H1 (cell line): ENCODE measurements at regions not wholly inside any gene's neighbourhood (a gene's known extent, or its start where the extent isn't known, plus 50 kb on each side); places are given as distances from the start of the nearest gene placed in this dataset.

Experiments used
- CTCF ChIA-PET: fragments of 300-600 bp; sonication (Branson Sonifier 250); formaldehyde crosslinking; loops from one replicate; lab custom pipeline; 2021; ENCODE audit not compliant: partially characterized antibody; lab: Charles Lee
- POLR2A ChIA-PET: fragments of 300-600 bp; sonication (Branson Sonifier 250); formaldehyde crosslinking; loops from one replicate; lab custom pipeline; 2021; ENCODE audit warnings: inconsistent platforms; ENCODE audit not compliant: partially characterized antibody; lab: Charles Lee
- DNase-seq, 2 experiments: peaks; one replicate each; pipeline versions ENCODE4 v3.0.0 to v3.0.0-alpha.2; 2010 to 2022; ENCODE audit warnings: low spot score in 2 of 2, low read depth in 1 of 2, mixed read lengths in 1 of 2
- FAIRE-seq: peaks from 2 replicates; lab custom pipeline; 2011; peaks lifted over from hg19 to GRCh38; lab: Jason Lieb, UNC
- H2AFZ ChIP-seq: 2 replicates; pipeline ENCODE4 v1.8.1; 2012; ENCODE audit warnings: low read length, inconsistent platforms
- H2AK5ac ChIP-seq: 2 replicates; pipeline ENCODE4 v1.6.1; 2013; ENCODE audit warnings: low read depth, low read length
- H2BK120ac ChIP-seq: replicated peaks from 2 replicates; pipeline ENCODE3; 2013; ENCODE audit warnings: low read depth, low read length, inconsistent platforms
- H2BK12ac ChIP-seq: 2 replicates; pipeline ENCODE4 v1.6.1; 2013; ENCODE audit warnings: low read depth, low read length
- H2BK15ac ChIP-seq: 2 replicates; pipeline ENCODE4 v1.6.1; 2013; ENCODE audit warnings: low read length
- H2BK20ac ChIP-seq: 2 replicates; pipeline ENCODE4 v1.6.1; 2013; ENCODE audit warnings: low read length
- H2BK5ac ChIP-seq: 2 replicates; pipeline ENCODE4 v1.6.1; 2013; ENCODE audit warnings: low read depth, low read length
- H3K14ac ChIP-seq: 2 replicates; pipeline ENCODE4 v1.6.1; 2013; ENCODE audit warnings: inconsistent platforms; ENCODE audit not compliant: insufficient read length
- H3K18ac ChIP-seq: 2 replicates; pipeline ENCODE4 v1.6.1; 2013; ENCODE audit warnings: low read length; ENCODE audit errors: extremely low read depth
- H3K23ac ChIP-seq: 2 replicates; pipeline ENCODE4 v1.6.1; 2013; ENCODE audit warnings: inconsistent platforms; ENCODE audit not compliant: insufficient read length
- H3K23me2 ChIP-seq: 2 replicates; pipeline ENCODE4 v1.6.1; 2013; ENCODE audit warnings: low read depth, low read length
- H3K27ac ChIP-seq: 2 replicates; pipeline ENCODE4 v1.6.1; 2011; ENCODE audit warnings: low read depth, low read length, inconsistent platforms
- H3K27me3 ChIP-seq, 4 experiments: replicated peaks in 1 of 4; 1 replicate in 1 of 4; 2 replicates in 3 of 4; pipeline versions ENCODE4 v1.6.1 to v1.8.1; 2011 to 2013; ENCODE audit warnings: low read length in 3 of 4, mild to moderate bottlenecking in 3 of 4, inconsistent platforms in 2 of 4, mixed read lengths in 2 of 4, moderate library complexity in 1 of 4; ENCODE audit not compliant: control insufficient read depth in 3 of 4, insufficient read depth in 3 of 4; ENCODE audit errors: extremely low read depth in 1 of 4
- H3K36me3 ChIP-seq, 4 experiments: 2 replicates each; pipeline versions ENCODE4 v1.6.1 to v1.8.1; 2011 to 2013; ENCODE audit warnings: mild to moderate bottlenecking in 4 of 4, low read length in 3 of 4, moderate library complexity in 2 of 4, control low read depth in 1 of 4, inconsistent platforms in 1 of 4; ENCODE audit not compliant: insufficient read depth in 4 of 4, control insufficient read depth in 2 of 4
- H3K4ac ChIP-seq: replicated peaks from 2 replicates; pipeline ENCODE3; 2013; ENCODE audit warnings: low read length, low read depth, mixed read lengths, inconsistent platforms; ENCODE audit not compliant: insufficient read length
- H3K4me1 ChIP-seq, 4 experiments: replicated peaks in 1 of 4; 1 replicate in 1 of 4; 2 replicates in 3 of 4; pipeline versions ENCODE4 v1.6.1 to v1.8.1; 2011 to 2013; ENCODE audit warnings: low read length in 3 of 4, inconsistent platforms in 2 of 4, mixed read lengths in 1 of 4; ENCODE audit not compliant: insufficient read depth in 4 of 4, control insufficient read depth in 3 of 4
- H3K4me2 ChIP-seq, 2 experiments: 2 replicates each; pipeline versions ENCODE4 v1.6.1 to v1.8.1; 2011 to 2013; ENCODE audit warnings: low read depth in 2 of 2, low read length in 2 of 2, control low read depth in 1 of 2, inconsistent platforms in 1 of 2, mild to moderate bottlenecking in 1 of 2; ENCODE audit not compliant: insufficient read depth in 1 of 2
- H3K4me3 ChIP-seq, 4 experiments: fragments of 200-600, 300-600 bp in 1 of 4; sonication (generic), shearing (Covaris generic), sonication (Bioruptor Twin) in 1 of 4; 2 replicates each; pipeline versions ENCODE4 v1.5.1 to v1.8.1; 2011 to 2016; ENCODE audit warnings: low read length in 4 of 4, low read depth in 3 of 4, control low read depth in 2 of 4, inconsistent platforms in 2 of 4, mild to moderate bottlenecking in 2 of 4, mixed read lengths in 1 of 4, moderate library complexity in 1 of 4; ENCODE audit not compliant: insufficient read depth in 2 of 4; ENCODE audit errors: extremely low read depth in 1 of 4
- H3K56ac ChIP-seq: replicated peaks from 2 replicates; pipeline ENCODE3; 2013; ENCODE audit warnings: low read depth, mild to moderate bottlenecking, mixed read lengths, low read length, inconsistent platforms; ENCODE audit not compliant: insufficient read length
- H3K79me1 ChIP-seq: 2 replicates; pipeline ENCODE4 v1.6.1; 2013; ENCODE audit warnings: low read depth, low read length, control low read depth
- H3K79me2 ChIP-seq, 2 experiments: 2 replicates each; pipeline versions ENCODE4 v1.6.1 to v1.8.1; 2012 to 2013; ENCODE audit warnings: low read length in 2 of 2, mild to moderate bottlenecking in 2 of 2, inconsistent platforms in 1 of 2; ENCODE audit not compliant: insufficient read depth in 2 of 2, control insufficient read depth in 1 of 2
- H3K9ac ChIP-seq, 4 experiments: replicated peaks in 1 of 4; 1 replicate in 1 of 4; 2 replicates in 3 of 4; pipeline versions ENCODE4 v1.6.1 to v1.8.1; 2011 to 2013; ENCODE audit warnings: low read depth in 3 of 4, low read length in 3 of 4, control low read depth in 2 of 4, mild to moderate bottlenecking in 2 of 4, moderate library complexity in 2 of 4, inconsistent platforms in 1 of 4; ENCODE audit errors: extremely low read depth in 1 of 4
- H3K9me3 ChIP-seq, 2 experiments: 2 replicates each; pipeline versions ENCODE4 v1.6.1 to v1.8.1; 2012 to 2013; ENCODE audit warnings: mild to moderate bottlenecking in 2 of 2, moderate library complexity in 2 of 2, control low read depth in 1 of 2, inconsistent platforms in 1 of 2, low read depth in 1 of 2, low read length in 1 of 2, mixed read lengths in 1 of 2; ENCODE audit not compliant: insufficient read depth in 2 of 2
- H4K20me1 ChIP-seq, 2 experiments: replicated peaks in 1 of 2; 2 replicates each; pipeline versions ENCODE3 to v1.8.1; 2011 to 2013; ENCODE audit warnings: inconsistent platforms in 2 of 2, low read length in 2 of 2, mild to moderate bottlenecking in 1 of 2; ENCODE audit not compliant: insufficient read depth in 2 of 2, control insufficient read depth in 1 of 2
- H4K5ac ChIP-seq: 2 replicates; pipeline ENCODE4 v1.6.1; 2013; ENCODE audit warnings: low read length, low read depth, mixed read lengths, inconsistent platforms; ENCODE audit not compliant: insufficient read length
- H4K8ac ChIP-seq: 2 replicates; pipeline ENCODE4 v1.8.0; 2013; ENCODE audit warnings: mild to moderate bottlenecking, moderate library complexity, low read length, inconsistent platforms; ENCODE audit not compliant: insufficient read depth; ENCODE audit errors: extremely low read depth
- H4K91ac ChIP-seq: replicated peaks from 2 replicates; pipeline ENCODE3; 2013; ENCODE audit warnings: low read length, mixed read lengths, inconsistent platforms; ENCODE audit not compliant: insufficient read length
- BRCA1 ChIP-seq: IDR thresholded peaks from 2 replicates; pipeline ENCODE4 v1.6.1; 2012; ENCODE audit warnings: low read depth, low read length, improper control_type of control experiment
- CBX5 ChIP-seq: fragments of 300-800, 300-1000 bp; sonication (generic); IDR thresholded peaks from 2 replicates; pipeline ENCODE4 v1.7.1; 2016; ENCODE audit warnings: antibody characterized with exemption, low read length, low read depth
- CHD1 ChIP-seq: IDR thresholded peaks from 2 replicates; pipeline ENCODE4 v1.6.1; 2012; ENCODE audit warnings: low read depth, low read length, improper control_type of control experiment
- CREB1 ChIP-seq: IDR thresholded peaks from 2 replicates; pipeline ENCODE4 v1.6.1; 2012; ENCODE audit warnings: inconsistent platforms
- EGR1 ChIP-seq: IDR thresholded peaks from 2 replicates; pipeline ENCODE4 v1.6.1; 2011; ENCODE audit warnings: low read depth, low read length, borderline replicate concordance
- EZH2 ChIP-seq: fragments of 200-600 bp; sonication (generic); IDR thresholded peaks from 2 replicates; pipeline ENCODE4 v1.7.1; 2012; ENCODE audit warnings: low read depth, mild to moderate bottlenecking, moderate library complexity, low read length, inconsistent platforms; ENCODE audit not compliant: severe bottlenecking
- GTF2F1 ChIP-seq: IDR thresholded peaks from 2 replicates; pipeline ENCODE4 v1.6.1; 2012; ENCODE audit warnings: low read depth, low read length, improper control_type of control experiment, borderline replicate concordance
- POLR2A ChIP-seq, 2 experiments: IDR thresholded peaks; 1 replicate in 1 of 2; 2 replicates in 1 of 2; pipeline ENCODE4 v1.6.1; 2011; ENCODE audit warnings: low read depth in 2 of 2, low read length in 2 of 2, mild to moderate bottlenecking in 2 of 2; ENCODE audit errors: control extremely low read depth in 1 of 2
- RAD21 ChIP-seq, 2 experiments: IDR thresholded peaks in 1 of 2; conservative IDR thresholded peaks in 1 of 2; 2 replicates each; pipeline ENCODE4 v1.6.1; 2011; ENCODE audit warnings: low read depth in 2 of 2, low read length in 2 of 2, improper control_type of control experiment in 1 of 2, inconsistent platforms in 1 of 2, mild to moderate bottlenecking in 1 of 2, moderate library complexity in 1 of 2
- RBBP5 ChIP-seq: IDR thresholded peaks from 2 replicates; pipeline ENCODE4 v1.7.1; 2012; ENCODE audit warnings: low read depth, mild to moderate bottlenecking, inconsistent platforms, low read length, moderate library complexity, borderline replicate concordance
- SAP30 ChIP-seq: fragments of 300-600 bp; sonication (generic); IDR thresholded peaks from 2 replicates; pipeline ENCODE4 v1.7.1; 2012; ENCODE audit warnings: low read length, moderate library complexity, mild to moderate bottlenecking, inconsistent platforms; ENCODE audit not compliant: insufficient read depth, insufficient replicate concordance
- SP4 ChIP-seq: IDR thresholded peaks from 2 replicates; pipeline ENCODE4 v1.6.1; 2012; ENCODE audit warnings: low read length, inconsistent platforms
- TAF7 ChIP-seq: optimal IDR thresholded peaks from 2 replicates; pipeline ENCODE3; 2011; ENCODE audit warnings: low read depth, mild to moderate bottlenecking, inconsistent platforms, low read length, moderate library complexity, borderline replicate concordance
- ZNF274 ChIP-seq: IDR thresholded peaks from 2 replicates; pipeline ENCODE4 v1.7.0; 2012; ENCODE audit warnings: low read length, borderline replicate concordance; ENCODE audit errors: extremely low read depth
- WGBS, 2 experiments: shearing (Covaris generic) in 1 of 2; methylation state at CpG; one replicate each; pipeline versions ENCODE4 v1.1.6 to v1.1.7; 2013 to 2015; ENCODE audit warnings: low lambda C conversion rate in 2 of 2, mixed read lengths in 2 of 2, inconsistent platforms in 1 of 2, low coverage in 1 of 2, missing lambda C conversion rate in 1 of 2; ENCODE audit not compliant: insufficient replicate concordance in 2 of 2, insufficient coverage in 1 of 2, insufficient read length in 1 of 2; ENCODE audit errors: extremely low coverage in 1 of 2, missing lambda C conversion rate in 1 of 2; 5-methylcytosine and 5-hydroxymethylcytosine counted together
- TF ChIP-seq, protein P1 (sequence below): IDR thresholded peaks from 2 replicates; pipeline ENCODE4 v1.6.1; 2011; ENCODE audit warnings: low read depth, mild to moderate bottlenecking, low read length; ENCODE audit not compliant: insufficient read depth

DNA sequence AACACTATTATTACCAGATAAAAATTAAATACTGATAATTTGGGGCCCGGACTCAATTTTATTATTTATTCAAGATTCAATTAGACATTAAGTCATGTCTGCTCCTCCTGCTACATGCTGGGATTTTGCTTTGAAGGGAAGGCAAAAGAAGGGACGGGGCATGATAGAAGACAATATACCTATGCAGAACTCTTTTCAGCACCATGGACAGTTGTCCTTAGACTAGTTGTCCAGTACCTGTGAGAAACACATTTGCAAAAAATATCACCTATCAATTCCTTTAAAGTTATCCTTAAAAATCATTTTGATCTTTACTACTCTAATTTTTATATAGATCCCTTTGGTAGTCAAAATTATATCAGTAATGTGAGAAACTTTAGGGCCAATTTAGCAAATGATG lies 100.2 kb upstream of the SULT1C3 start:
- no peaks in the 10 kb centered on the region for H3K9me3 ChIP-seq
- no peaks in the 10 kb centered on the region for H4K20me1 ChIP-seq
- no peaks in the 10 kb centered on the region for H3K4me1 ChIP-seq
- H2AFZ ChIP-seq = no peak overlapping the region
- no peak overlapping the region for H2BK12ac ChIP-seq
- no peak overlapping the region for H3K27ac ChIP-seq
- H2AK5ac ChIP-seq = no peak overlapping the region
- no peak overlapping the region for H3K56ac ChIP-seq
- H4K5ac ChIP-seq = no peak overlapping the region
- H3K36me3 ChIP-seq = 0 out of 8 replicates have a peak, but pooled peaks cover 0 to under 1% (median 0%) of the 10 kb centered on the region in 4 experiments
- H3K23me2 ChIP-seq = no peaks in the 10 kb centered on the region
- no peak for TF ChIP-seq SP4
- TF ChIP-seq GTF2F1 = no peak
- TF ChIP-seq CHD1 = no peak
- TF ChIP-seq SAP30 = no peak
- no peak for TF ChIP-seq RAD21 (IDR thresholded peaks at IDR 0.05 in 1 of 2, conservative IDR thresholded peaks at IDR 0.05 in 1 of 2; ENCODE audit: low read depth in 2 of 2, low read length in 2 of 2)
- no peak for TF ChIP-seq TAF7
- no peak for TF ChIP-seq POLR2A (IDR thresholded peaks at IDR 0.05; ENCODE audit: control extremely low read depth in 1 of 2, low read depth in 2 of 2, low read length in 2 of 2)
- TF ChIP-seq RBBP5 = no peak
- TF ChIP-seq CREB1 = no peak
- no peak for TF ChIP-seq ZNF274
- no peak for TF ChIP-seq EZH2
- no peak for TF ChIP-seq EGR1
- TF ChIP-seq, protein P1, sequence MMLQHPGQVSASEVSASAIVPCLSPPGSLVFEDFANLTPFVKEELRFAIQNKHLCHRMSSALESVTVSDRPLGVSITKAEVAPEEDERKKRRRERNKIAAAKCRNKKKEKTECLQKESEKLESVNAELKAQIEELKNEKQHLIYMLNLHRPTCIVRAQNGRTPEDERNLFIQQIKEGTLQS = no peak
- TF ChIP-seq BRCA1 = no peak
- TF ChIP-seq CBX5 = no peak
- TF ChIP-seq, all 59 proteins: peak for 0
- no peak overlapping the region for H3K4me3 ChIP-seq
- no peak overlapping the region for H2BK5ac ChIP-seq
- H2BK15ac ChIP-seq = no peak overlapping the region
- no peaks in the 10 kb centered on the region for H3K79me2 ChIP-seq
- H2BK20ac ChIP-seq = no peak overlapping the region
- peaks cover 0 to 1% (median 0%) of the 10 kb centered on the region in 4 experiments; a peak in 1 of 7 replicates for H3K27me3 ChIP-seq
- H3K23ac ChIP-seq = no peak overlapping the region
- H3K14ac ChIP-seq = no peak overlapping the region
- H4K91ac ChIP-seq = no peak overlapping the region
- ChIA-PET CTCF (interaction anchor here (1.2 kb wide), 1 partner anchor 31 kb away, joined by 3 read pairs; no protein-coding TSS in a partner anchor), POLR2A (no interaction called here)
- H3K79me1 ChIP-seq = no peaks in the 10 kb centered on the region
- no peak overlapping the region for H3K4me2 ChIP-seq
- WGBS, 2 experiments = 35% methylated on average over 2 of the region's 2 CpGs; no CpG with 5 or more reads in 1 of the 2 experiments
- DNase-seq (no peak), FAIRE-seq (no peak)
- no peak overlapping the region for H4K8ac ChIP-seq
- H3K18ac ChIP-seq = no peak overlapping the region
- no peak overlapping the region for H2BK120ac ChIP-seq
- H3K4ac ChIP-seq = no peak overlapping the region
- H3K9ac ChIP-seq = no peak overlapping the region
